GM12878 (cell line): ENCODE measurements at regions not wholly inside any gene's neighbourhood (a gene's known extent, or its start where the extent isn't known, plus 50 kb on each side); places are given as distances from the start of the nearest gene placed in this dataset.

Experiments used
- KDM1A ChIP-seq: fragments of 200-600 bp; sonication (generic); IDR thresholded peaks from 2 replicates; pipeline ENCODE4 v1.6.1; 2016; ENCODE audit warnings: borderline replicate concordance
- NR2F1 ChIP-seq: fragments of 450-650 bp; conservative IDR thresholded peaks from 2 replicates; pipeline ENCODE4 v1.6.1; 2017; ENCODE audit warnings: mild to moderate bottlenecking
- POLR2AphosphoS5 ChIP-seq: IDR thresholded peaks from 2 replicates; pipeline ENCODE4 v1.6.1; 2011; ENCODE audit warnings: mild to moderate bottlenecking, low read length, inconsistent platforms
- SMARCA5 ChIP-seq: fragments of 450-650 bp; IDR thresholded peaks from 2 replicates; pipeline ENCODE4 v1.6.1; 2017; ENCODE audit warnings: mild to moderate bottlenecking

DNA sequence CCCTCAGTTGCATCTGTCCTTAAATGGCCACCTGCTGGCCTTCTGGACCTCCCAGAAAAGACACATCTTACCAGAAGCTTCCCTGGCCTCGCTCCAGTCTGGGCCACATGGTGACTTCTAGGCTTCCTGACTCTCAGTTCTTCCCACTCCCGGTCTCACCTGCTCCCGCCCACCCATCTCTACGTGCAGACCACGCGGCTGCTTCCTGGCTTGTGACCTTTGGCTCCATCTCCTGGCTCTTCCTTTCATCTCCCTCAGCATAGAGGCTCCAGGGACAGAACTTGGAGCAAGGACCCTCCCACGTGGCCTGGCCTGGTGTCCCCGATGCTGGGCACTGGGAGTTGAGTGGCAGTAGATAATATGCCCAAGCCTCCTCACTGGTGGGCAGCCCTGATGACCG, 124.9 kb upstream of the IRF2BP2 start:
- TF ChIP-seq POLR2AphosphoS5: no peak
- no peak for TF ChIP-seq KDM1A
- TF ChIP-seq SMARCA5: no peak
- no peak for TF ChIP-seq NR2F1
